H1 (cell line): ENCODE measurements at regions not wholly inside any gene's neighbourhood (a gene's known extent, or its start where the extent isn't known, plus 50 kb on each side); places are given as distances from the start of the nearest gene placed in this dataset.

Experiments
- CTCF ChIA-PET: fragments of 300-600 bp; sonication (Branson Sonifier 250); formaldehyde crosslinking; loops from one replicate; lab custom pipeline; 2021; ENCODE audit not compliant: partially characterized antibody; lab: Charles Lee
- POLR2A ChIA-PET: fragments of 300-600 bp; sonication (Branson Sonifier 250); formaldehyde crosslinking; loops from one replicate; lab custom pipeline; 2021; ENCODE audit warnings: inconsistent platforms; ENCODE audit not compliant: partially characterized antibody; lab: Charles Lee
- DNase-seq, 2 experiments: peaks; one replicate each; pipeline versions ENCODE4 v3.0.0 to v3.0.0-alpha.2; 2010 to 2022; ENCODE audit warnings: low spot score in 2 of 2, low read depth in 1 of 2, mixed read lengths in 1 of 2
- FAIRE-seq: peaks from 2 replicates; lab custom pipeline; 2011; peaks lifted over from hg19 to GRCh38; lab: Jason Lieb, UNC
- H2AFZ ChIP-seq: 2 replicates; pipeline ENCODE4 v1.8.1; 2012; ENCODE audit warnings: low read length, inconsistent platforms
- H2AK5ac ChIP-seq: 2 replicates; pipeline ENCODE4 v1.6.1; 2013; ENCODE audit warnings: low read depth, low read length
- H2BK120ac ChIP-seq: replicated peaks from 2 replicates; pipeline ENCODE3; 2013; ENCODE audit warnings: low read depth, low read length, inconsistent platforms
- H2BK12ac ChIP-seq: 2 replicates; pipeline ENCODE4 v1.6.1; 2013; ENCODE audit warnings: low read depth, low read length
- H2BK15ac ChIP-seq: 2 replicates; pipeline ENCODE4 v1.6.1; 2013; ENCODE audit warnings: low read length
- H2BK20ac ChIP-seq: 2 replicates; pipeline ENCODE4 v1.6.1; 2013; ENCODE audit warnings: low read length
- H2BK5ac ChIP-seq: 2 replicates; pipeline ENCODE4 v1.6.1; 2013; ENCODE audit warnings: low read depth, low read length
- H3K14ac ChIP-seq: 2 replicates; pipeline ENCODE4 v1.6.1; 2013; ENCODE audit warnings: inconsistent platforms; ENCODE audit not compliant: insufficient read length
- H3K18ac ChIP-seq: 2 replicates; pipeline ENCODE4 v1.6.1; 2013; ENCODE audit warnings: low read length; ENCODE audit errors: extremely low read depth
- H3K23ac ChIP-seq: 2 replicates; pipeline ENCODE4 v1.6.1; 2013; ENCODE audit warnings: inconsistent platforms; ENCODE audit not compliant: insufficient read length
- H3K23me2 ChIP-seq: 2 replicates; pipeline ENCODE4 v1.6.1; 2013; ENCODE audit warnings: low read depth, low read length
- H3K27ac ChIP-seq: 2 replicates; pipeline ENCODE4 v1.6.1; 2011; ENCODE audit warnings: low read depth, low read length, inconsistent platforms
- H3K27me3 ChIP-seq, 4 experiments: replicated peaks in 1 of 4; 1 replicate in 1 of 4; 2 replicates in 3 of 4; pipeline versions ENCODE4 v1.6.1 to v1.8.1; 2011 to 2013; ENCODE audit warnings: low read length in 3 of 4, mild to moderate bottlenecking in 3 of 4, inconsistent platforms in 2 of 4, mixed read lengths in 2 of 4, moderate library complexity in 1 of 4; ENCODE audit not compliant: control insufficient read depth in 3 of 4, insufficient read depth in 3 of 4; ENCODE audit errors: extremely low read depth in 1 of 4
- H3K36me3 ChIP-seq, 4 experiments: 2 replicates each; pipeline versions ENCODE4 v1.6.1 to v1.8.1; 2011 to 2013; ENCODE audit warnings: mild to moderate bottlenecking in 4 of 4, low read length in 3 of 4, moderate library complexity in 2 of 4, control low read depth in 1 of 4, inconsistent platforms in 1 of 4; ENCODE audit not compliant: insufficient read depth in 4 of 4, control insufficient read depth in 2 of 4
- H3K4ac ChIP-seq: replicated peaks from 2 replicates; pipeline ENCODE3; 2013; ENCODE audit warnings: low read length, low read depth, mixed read lengths, inconsistent platforms; ENCODE audit not compliant: insufficient read length
- H3K4me1 ChIP-seq, 4 experiments: replicated peaks in 1 of 4; 1 replicate in 1 of 4; 2 replicates in 3 of 4; pipeline versions ENCODE4 v1.6.1 to v1.8.1; 2011 to 2013; ENCODE audit warnings: low read length in 3 of 4, inconsistent platforms in 2 of 4, mixed read lengths in 1 of 4; ENCODE audit not compliant: insufficient read depth in 4 of 4, control insufficient read depth in 3 of 4
- H3K4me2 ChIP-seq, 2 experiments: 2 replicates each; pipeline versions ENCODE4 v1.6.1 to v1.8.1; 2011 to 2013; ENCODE audit warnings: low read depth in 2 of 2, low read length in 2 of 2, control low read depth in 1 of 2, inconsistent platforms in 1 of 2, mild to moderate bottlenecking in 1 of 2; ENCODE audit not compliant: insufficient read depth in 1 of 2
- H3K4me3 ChIP-seq, 4 experiments: fragments of 200-600, 300-600 bp in 1 of 4; sonication (generic), shearing (Covaris generic), sonication (Bioruptor Twin) in 1 of 4; 2 replicates each; pipeline versions ENCODE4 v1.5.1 to v1.8.1; 2011 to 2016; ENCODE audit warnings: low read length in 4 of 4, low read depth in 3 of 4, control low read depth in 2 of 4, inconsistent platforms in 2 of 4, mild to moderate bottlenecking in 2 of 4, mixed read lengths in 1 of 4, moderate library complexity in 1 of 4; ENCODE audit not compliant: insufficient read depth in 2 of 4; ENCODE audit errors: extremely low read depth in 1 of 4
- H3K56ac ChIP-seq: replicated peaks from 2 replicates; pipeline ENCODE3; 2013; ENCODE audit warnings: low read depth, mild to moderate bottlenecking, mixed read lengths, low read length, inconsistent platforms; ENCODE audit not compliant: insufficient read length
- H3K79me1 ChIP-seq: 2 replicates; pipeline ENCODE4 v1.6.1; 2013; ENCODE audit warnings: low read depth, low read length, control low read depth
- H3K79me2 ChIP-seq, 2 experiments: 2 replicates each; pipeline versions ENCODE4 v1.6.1 to v1.8.1; 2012 to 2013; ENCODE audit warnings: low read length in 2 of 2, mild to moderate bottlenecking in 2 of 2, inconsistent platforms in 1 of 2; ENCODE audit not compliant: insufficient read depth in 2 of 2, control insufficient read depth in 1 of 2
- H3K9ac ChIP-seq, 4 experiments: replicated peaks in 1 of 4; 1 replicate in 1 of 4; 2 replicates in 3 of 4; pipeline versions ENCODE4 v1.6.1 to v1.8.1; 2011 to 2013; ENCODE audit warnings: low read depth in 3 of 4, low read length in 3 of 4, control low read depth in 2 of 4, mild to moderate bottlenecking in 2 of 4, moderate library complexity in 2 of 4, inconsistent platforms in 1 of 4; ENCODE audit errors: extremely low read depth in 1 of 4
- H3K9me3 ChIP-seq, 2 experiments: 2 replicates each; pipeline versions ENCODE4 v1.6.1 to v1.8.1; 2012 to 2013; ENCODE audit warnings: mild to moderate bottlenecking in 2 of 2, moderate library complexity in 2 of 2, control low read depth in 1 of 2, inconsistent platforms in 1 of 2, low read depth in 1 of 2, low read length in 1 of 2, mixed read lengths in 1 of 2; ENCODE audit not compliant: insufficient read depth in 2 of 2
- H4K20me1 ChIP-seq, 2 experiments: replicated peaks in 1 of 2; 2 replicates each; pipeline versions ENCODE3 to v1.8.1; 2011 to 2013; ENCODE audit warnings: inconsistent platforms in 2 of 2, low read length in 2 of 2, mild to moderate bottlenecking in 1 of 2; ENCODE audit not compliant: insufficient read depth in 2 of 2, control insufficient read depth in 1 of 2
- H4K5ac ChIP-seq: 2 replicates; pipeline ENCODE4 v1.6.1; 2013; ENCODE audit warnings: low read length, low read depth, mixed read lengths, inconsistent platforms; ENCODE audit not compliant: insufficient read length
- H4K8ac ChIP-seq: 2 replicates; pipeline ENCODE4 v1.8.0; 2013; ENCODE audit warnings: mild to moderate bottlenecking, moderate library complexity, low read length, inconsistent platforms; ENCODE audit not compliant: insufficient read depth; ENCODE audit errors: extremely low read depth
- H4K91ac ChIP-seq: replicated peaks from 2 replicates; pipeline ENCODE3; 2013; ENCODE audit warnings: low read length, mixed read lengths, inconsistent platforms; ENCODE audit not compliant: insufficient read length
- CHD1 ChIP-seq: IDR thresholded peaks from 2 replicates; pipeline ENCODE4 v1.6.1; 2012; ENCODE audit warnings: low read depth, low read length, improper control_type of control experiment
- HDAC2 ChIP-seq, 2 experiments: fragments of 300-600 bp in 1 of 2; sonication (generic) in 1 of 2; IDR thresholded peaks; 2 replicates each; pipeline ENCODE4 v1.6.1; 2011 to 2012; ENCODE audit warnings: low read depth in 2 of 2, low read length in 2 of 2, mild to moderate bottlenecking in 2 of 2, moderate library complexity in 2 of 2, borderline replicate concordance in 1 of 2, inconsistent platforms in 1 of 2
- MAFK ChIP-seq: IDR thresholded peaks from 2 replicates; pipeline ENCODE4 v1.6.1; 2012; ENCODE audit warnings: low read depth, mild to moderate bottlenecking, improper control_type of control experiment, low read length
- POLR2AphosphoS5 ChIP-seq: IDR thresholded peaks from 2 replicates; pipeline ENCODE4 v1.6.1; 2011; ENCODE audit warnings: low read depth, low read length
- POU5F1 ChIP-seq: IDR thresholded peaks from 2 replicates; pipeline ENCODE4 v1.6.1; 2011; ENCODE audit warnings: low read depth, mild to moderate bottlenecking, low read length, moderate library complexity
- SIN3A ChIP-seq, 2 experiments: IDR thresholded peaks in 1 of 2; conservative IDR thresholded peaks in 1 of 2; 2 replicates each; pipeline ENCODE4 v1.6.1; 2011 to 2012; ENCODE audit warnings: low read length in 2 of 2, improper control_type of control experiment in 1 of 2, low read depth in 1 of 2, mild to moderate bottlenecking in 1 of 2
- TAF1 ChIP-seq: IDR thresholded peaks from 2 replicates; pipeline ENCODE4 v1.6.1; 2011; ENCODE audit warnings: mild to moderate bottlenecking, low read depth, low read length
- TEAD4 ChIP-seq: IDR thresholded peaks from 2 replicates; pipeline ENCODE4 v1.6.1; 2012; ENCODE audit warnings: low read depth, low read length, inconsistent platforms, mixed read lengths
- ZNF274 ChIP-seq: IDR thresholded peaks from 2 replicates; pipeline ENCODE4 v1.7.0; 2012; ENCODE audit warnings: low read length, borderline replicate concordance; ENCODE audit errors: extremely low read depth
- TF ChIP-seq, protein P1 (sequence below): IDR thresholded peaks from 2 replicates; pipeline ENCODE4 v1.6.1; 2012; ENCODE audit warnings: inconsistent platforms

DNA sequence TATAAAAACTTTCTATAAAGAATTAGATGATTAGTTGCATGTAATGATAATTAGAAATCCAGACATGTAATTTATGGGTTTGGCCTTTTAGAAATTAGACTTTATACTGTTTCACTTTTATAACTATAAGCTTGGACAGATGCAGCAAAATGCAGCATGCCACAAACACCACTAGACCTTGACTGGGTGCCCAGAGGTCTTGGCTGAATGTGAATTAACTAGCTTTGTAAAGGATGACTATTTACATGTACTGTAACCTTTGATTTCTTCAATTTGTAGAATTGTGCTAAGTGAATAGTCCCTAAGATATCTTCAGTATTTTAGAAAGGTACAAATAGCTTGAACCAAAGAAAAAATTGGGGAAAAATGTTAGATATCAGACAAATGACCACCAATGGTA is 2168.1 kb downstream of the MAT2B start:
- Histone ChIP-seq H3K23ac (no peak overlapping the region), H2BK5ac (no peak overlapping the region), H3K56ac (no peak overlapping the region), H2BK12ac (no peak overlapping the region), H3K4me2 (no peak overlapping the region), H3K4ac (no peak overlapping the region), H3K79me2 (no peaks in the 10 kb centered on the region), H2AK5ac (no peak overlapping the region), H4K5ac (no peak overlapping the region), H3K4me1 (no peaks in the 10 kb centered on the region), H4K8ac (no peak overlapping the region), H4K91ac (no peak overlapping the region), H3K27me3 (peaks cover 0 to 1% (median 0%) of the 10 kb centered on the region in 4 experiments; a peak in 1 of 7 replicates), H2BK15ac (no peak overlapping the region), H3K36me3 (no peaks in the 10 kb centered on the region), H3K14ac (no peak overlapping the region), H2BK20ac (no peak overlapping the region), H3K9ac (no peak overlapping the region), H3K4me3 (no peak overlapping the region), H3K79me1 (no peaks in the 10 kb centered on the region), H2AFZ (no peak overlapping the region), H3K27ac (no peak overlapping the region), H3K23me2 (no peaks in the 10 kb centered on the region), H3K9me3 (no peaks in the 10 kb centered on the region), H3K18ac (no peak overlapping the region), H2BK120ac (no peak overlapping the region), H4K20me1 (no peaks in the 10 kb centered on the region)
- CTCF ChIA-PET: interaction anchor here (1.0 kb wide), 1 partner anchor 1040 kb away, joined by 3 read pairs; no protein-coding TSS in a partner anchor
- FAIRE-seq (no peak), DNase-seq (no peak)
- TF ChIP-seq POLR2AphosphoS5 (no peak), SIN3A (conservative IDR thresholded peaks at IDR 0.05 in 1 of 2, IDR thresholded peaks at IDR 0.05 in 1 of 2; ENCODE audit: low read depth in 1 of 2, low read length in 2 of 2) (no peak), POU5F1 (no peak), ZNF274 (no peak), CHD1 (no peak), TAF1 (no peak), HDAC2 (IDR thresholded peaks at IDR 0.05; ENCODE audit: borderline replicate concordance in 1 of 2, low read depth in 2 of 2, low read length in 2 of 2) (no peak), MAFK (no peak), TEAD4 (no peak)
- TF ChIP-seq, protein P1, sequence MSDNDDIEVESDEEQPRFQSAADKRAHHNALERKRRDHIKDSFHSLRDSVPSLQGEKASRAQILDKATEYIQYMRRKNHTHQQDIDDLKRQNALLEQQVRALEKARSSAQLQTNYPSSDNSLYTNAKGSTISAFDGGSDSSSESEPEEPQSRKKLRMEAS: no peak
- POLR2A ChIA-PET: no interaction called here
